Upper lobe of left lung (tissue), 6 donors: ENCODE measurements at regions not wholly inside any gene's neighbourhood (a gene's known extent, or its start where the extent isn't known, plus 50 kb on each side); places are given as distances from the start of the nearest gene placed in this dataset.

Source experiments
- ATAC-seq, 2 donors: fragments of 200-7000 bp; cut with Tn5 transposase; one replicate each; pipeline ENCODE4 v1.9.1; 2022; ENCODE audit warnings: mild to moderate bottlenecking in 2 of 2, moderate library complexity in 2 of 2; ENCODE audit not compliant: low FRiP score in 2 of 2
- DNase-seq, 2 donors: peaks; one replicate each; pipeline ENCODE4 v3.0.0-alpha.2; 2019 to 2020
- H3K27ac ChIP-seq, 4 donors: fragments of 200-600 bp; sonication (generic); one replicate each; pipeline ENCODE4 v1.5.1; 2016 to 2019
- H3K27me3 ChIP-seq, 4 donors: fragments of 200-600 bp; sonication (generic); one replicate each; pipeline ENCODE4 v1.5.1; 2017 to 2019
- H3K36me3 ChIP-seq, 4 donors: fragments of 200-600 bp; sonication (generic); one replicate each; pipeline ENCODE4 v1.5.1; 2016 to 2019
- H3K4me1 ChIP-seq, 4 donors: fragments of 200-600 bp; sonication (generic); one replicate each; pipeline ENCODE4 v1.5.1; 2018 to 2019
- H3K4me3 ChIP-seq, 4 donors: fragments of 200-600 bp; sonication (generic); one replicate each; pipeline ENCODE4 v1.5.1; 2017 to 2019; ENCODE audit warnings: mild to moderate bottlenecking in 2 of 4, moderate library complexity in 1 of 4
- H3K9me3 ChIP-seq, 4 donors: fragments of 200-600 bp; sonication (generic); one replicate each; pipeline ENCODE4 v1.5.1; 2018 to 2019
- CTCF ChIP-seq, 6 experiments: fragments of 450-650 bp in 4 of 6; fragments of 200-600 bp in 2 of 6; sonication (generic) in 2 of 6; IDR thresholded peaks; one replicate each; pipeline ENCODE4 v1.5.1; 2016 to 2019; ENCODE audit warnings: antibody characterized with exemption in 6 of 6
- EP300 ChIP-seq, 4 donors: sonication (generic); formaldehyde crosslinking; IDR thresholded peaks; one replicate each; pipeline ENCODE4 v1.5.1; 2017; ENCODE audit warnings: antibody characterized with exemption in 4 of 4, control low read depth in 2 of 4
- POLR2A ChIP-seq, 4 donors: fragments of 450-650 bp; IDR thresholded peaks; one replicate each; pipeline ENCODE4 v1.5.1; 2016 to 2017; ENCODE audit warnings: antibody characterized with exemption in 4 of 4, mild to moderate bottlenecking in 2 of 4
- POLR2AphosphoS5 ChIP-seq, 2 donors: sonication (generic); formaldehyde crosslinking; IDR thresholded peaks; one replicate each; pipeline ENCODE4 v1.5.1; 2017; ENCODE audit warnings: antibody characterized with exemption in 2 of 2
- WGBS, 2 donors: methylation state at CpG; one replicate each; pipeline ENCODE4 v1.1.5; 2017 to 2018; 5-methylcytosine and 5-hydroxymethylcytosine counted together
- donor health status: DM: no; HTN: no; CAD: no; lungs with moderate emphysema.
- donor health status: DM: no; HTN: yes; CAD: no; lungs with severe emphysema.

- TF ChIP-seq POLR2AphosphoS5 (IDR thresholded peaks at IDR 0.05) (no peak), CTCF (IDR thresholded peaks at IDR 0.05) (no peak), EP300 (IDR thresholded peaks at IDR 0.05) (no peak), POLR2A (IDR thresholded peaks at IDR 0.05) (no peak)
- 88 to 91% methylated on average over 7 of the region's 7 CpGs for WGBS, 2 donors
- Histone ChIP-seq H3K9me3 (no peaks in the 10 kb centered on the region), H3K4me1 (no peaks in the 10 kb centered on the region), H3K27ac (no peak overlapping the region), H3K36me3 (no peaks in the 10 kb centered on the region), H3K27me3 (no peaks in the 10 kb centered on the region), H3K4me3 (no peak overlapping the region)
- ATAC-seq (no peak), DNase-seq (no peak)
These were observed 113.5 kb upstream of the LRRN1 start for GRCh38 chr3:3685721-3686120.

- DNase-seq, result no peak
- Histone ChIP-seq H3K27ac (no peak overlapping the region), H3K36me3 (no peaks in the 10 kb centered on the region), H3K4me1 (no peaks in the 10 kb centered on the region), H3K27me3 (no peaks in the 10 kb centered on the region), H3K4me3 (no peak overlapping the region), H3K9me3 (no peaks in the 10 kb centered on the region)
- no peak for ATAC-seq
- 75 to 92% methylated on average over 1 of the region's 1 CpG for WGBS, 2 donors
- TF ChIP-seq EP300 (IDR thresholded peaks at IDR 0.05) (no peak), POLR2AphosphoS5 (IDR thresholded peaks at IDR 0.05) (no peak), POLR2A (IDR thresholded peaks at IDR 0.05) (no peak), CTCF (IDR thresholded peaks at IDR 0.05) (no peak)
These were observed 116.0 kb upstream of the LRRN1 start for GRCh38 chr3:3683261-3683660.

- WGBS, 2 donors, result 23 to 48% methylated on average over 1 of the region's 1 CpG
- no peaks in the 10 kb centered on the region for H3K36me3 ChIP-seq
- no peak for ATAC-seq
These were observed 123.4 kb upstream of the LRRN1 start for GRCh38 chr3:3675801-3676200.

GRCh38 chr3:3675186-3675585, 124.0 kb upstream of the LRRN1 start:
- Histone ChIP-seq H3K27me3 (no peaks in the 10 kb centered on the region), H3K9me3 (no peaks in the 10 kb centered on the region), H3K4me3 (no peak overlapping the region), H3K27ac (no peak overlapping the region), H3K4me1 (no peaks in the 10 kb centered on the region), H3K36me3 (no peaks in the 10 kb centered on the region)
- ATAC-seq (no peak), DNase-seq (no peak)
- TF ChIP-seq CTCF (IDR thresholded peaks at IDR 0.05), result no peak
- no peak for TF ChIP-seq POLR2AphosphoS5 (IDR thresholded peaks at IDR 0.05)
- no peak for TF ChIP-seq EP300 (IDR thresholded peaks at IDR 0.05)
- no peak for TF ChIP-seq POLR2A (IDR thresholded peaks at IDR 0.05)

More at GRCh38 chr3:3675801-3676200, 123.4 kb upstream of the LRRN1 start:
- TF ChIP-seq CTCF (IDR thresholded peaks at IDR 0.05), result no peak
- no peak for TF ChIP-seq POLR2AphosphoS5 (IDR thresholded peaks at IDR 0.05)
- TF ChIP-seq EP300 (IDR thresholded peaks at IDR 0.05), result no peak
- TF ChIP-seq POLR2A (IDR thresholded peaks at IDR 0.05), result no peak
- DNase-seq, result no peak
- Histone ChIP-seq H3K9me3 (no peaks in the 10 kb centered on the region), H3K27ac (no peak overlapping the region), H3K4me1 (no peaks in the 10 kb centered on the region), H3K4me3 (no peak overlapping the region), H3K27me3 (no peaks in the 10 kb centered on the region)

- Histone ChIP-seq H3K9me3 (no peaks in the 10 kb centered on the region), H3K36me3 (no peaks in the 10 kb centered on the region), H3K27me3 (no peaks in the 10 kb centered on the region), H3K4me1 (no peaks in the 10 kb centered on the region), H3K4me3 (no peak overlapping the region), H3K27ac (no peak overlapping the region)
- no peak for TF ChIP-seq CTCF (IDR thresholded peaks at IDR 0.05)
- no peak for TF ChIP-seq EP300 (IDR thresholded peaks at IDR 0.05)
- TF ChIP-seq POLR2AphosphoS5 (IDR thresholded peaks at IDR 0.05), result no peak
- TF ChIP-seq POLR2A (IDR thresholded peaks at IDR 0.05), result no peak
- DNase-seq, result no peak
- 41 to 43% methylated on average over 3 of the region's 3 CpGs for WGBS, 2 donors
- no peak for ATAC-seq
These were observed 132.6 kb upstream of the LRRN1 start for GRCh38 chr3:3666664-3667063.
